ENCODE measurements at regions not wholly inside any gene's neighbourhood (a gene's known extent, or its start where the extent isn't known, plus 50 kb on each side); places are given as distances from the start of the nearest gene placed in this dataset.
A peak's percentile ranks its signal among the peaks of the same experiment; 100 is the strongest.

- no peak for DNase-seq (ENCODE audit: low spot score, unreplicated experiment)
- peak; percentile 9 for TF ChIP-seq CTCF (IDR thresholded peaks at IDR 0.05; ENCODE audit: unreplicated experiment)
These were observed 450.1 kb downstream of the METTL4 start for GRCh38 chr18:2121224-2121623.

DNA sequence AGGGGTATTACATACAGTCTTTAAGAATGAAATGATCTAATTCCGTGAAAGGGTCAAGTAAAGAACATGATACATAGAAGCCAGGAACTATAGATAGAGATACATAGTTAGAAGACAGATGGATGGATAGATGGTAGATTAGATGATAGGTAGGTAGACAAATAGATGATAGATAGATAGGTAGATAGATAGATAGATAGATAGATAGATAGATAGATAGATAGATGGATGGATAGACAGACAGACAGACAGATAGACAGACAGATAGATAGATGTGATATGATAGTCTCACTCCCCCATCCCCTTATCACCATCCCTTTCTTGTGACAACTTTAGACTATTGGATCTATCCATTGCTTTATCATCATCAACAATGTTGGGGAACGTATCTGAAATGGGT lies 448.2 kb downstream of the METTL4 start:
- no peaks in the 10 kb centered on the region for H3K4me1 Mint-ChIP-seq (ENCODE audit: low read depth)
- no peaks in the 10 kb centered on the region for H3K9me3 Mint-ChIP-seq (ENCODE audit: low read depth)

More at GRCh38 chr18:2121224-2121623, 450.1 kb downstream of the METTL4 start:
- H3K36me3 Mint-ChIP-seq (ENCODE audit: insufficient read depth), result no peaks in the 10 kb centered on the region
- H3K27me3 Mint-ChIP-seq, result no peaks in the 10 kb centered on the region
- H3K4me3 Mint-ChIP-seq (ENCODE audit: low read depth), result no peak overlapping the region
- H3K4me1 Mint-ChIP-seq (ENCODE audit: low read depth), result no peaks in the 10 kb centered on the region
- no peaks in the 10 kb centered on the region for H3K9me3 Mint-ChIP-seq (ENCODE audit: low read depth)
- no peak overlapping the region for H3K27ac Mint-ChIP-seq

GRCh38 chr18:2134364-2134763 lies 436.9 kb downstream of the METTL4 start:
- no peak overlapping the region for H3K27ac Mint-ChIP-seq
- no peaks in the 10 kb centered on the region for H3K36me3 Mint-ChIP-seq (ENCODE audit: insufficient read depth)
- peaks cover 2% of the 10 kb centered on the region for H3K4me1 Mint-ChIP-seq (ENCODE audit: low read depth)
- DNase-seq (ENCODE audit: low spot score, unreplicated experiment), result no peak
- H3K4me3 Mint-ChIP-seq (ENCODE audit: low read depth), result no peak overlapping the region
- no peaks in the 10 kb centered on the region for H3K27me3 Mint-ChIP-seq
- H3K9me3 Mint-ChIP-seq (ENCODE audit: low read depth), result no peaks in the 10 kb centered on the region
- peak; percentile 41 for TF ChIP-seq CTCF (IDR thresholded peaks at IDR 0.05; ENCODE audit: unreplicated experiment)

More for the DNA sequence above, 448.2 kb downstream of the METTL4 start:
- H3K4me3 Mint-ChIP-seq (ENCODE audit: low read depth), result no peak overlapping the region
- peaks cover 3% of the 10 kb centered on the region for H3K27me3 Mint-ChIP-seq
- TF ChIP-seq CTCF (IDR thresholded peaks at IDR 0.05; ENCODE audit: unreplicated experiment), result no peak
- no peak overlapping the region for H3K27ac Mint-ChIP-seq
- H3K36me3 Mint-ChIP-seq (ENCODE audit: insufficient read depth), result no peaks in the 10 kb centered on the region
- no peak for DNase-seq (ENCODE audit: low spot score, unreplicated experiment)

GRCh38 chr18:2135309-2135708 lies 436.0 kb downstream of the METTL4 start:
- H3K4me1 Mint-ChIP-seq (ENCODE audit: low read depth), result peaks cover 2% of the 10 kb centered on the region
- no peaks in the 10 kb centered on the region for H3K36me3 Mint-ChIP-seq (ENCODE audit: insufficient read depth)
- no peak overlapping the region for H3K4me3 Mint-ChIP-seq (ENCODE audit: low read depth)
- H3K27ac Mint-ChIP-seq, result peak overlapping the region; percentile 50
- no peak for DNase-seq (ENCODE audit: low spot score, unreplicated experiment)
- H3K27me3 Mint-ChIP-seq, result no peaks in the 10 kb centered on the region
- no peaks in the 10 kb centered on the region for H3K9me3 Mint-ChIP-seq (ENCODE audit: low read depth)
- no peak for TF ChIP-seq CTCF (IDR thresholded peaks at IDR 0.05; ENCODE audit: unreplicated experiment)

- Mint-ChIP-seq H3K4me3 (ENCODE audit: low read depth) (no peak overlapping the region), H3K4me1 (ENCODE audit: low read depth) (peaks cover 2% of the 10 kb centered on the region), H3K9me3 (ENCODE audit: low read depth) (no peaks in the 10 kb centered on the region), H3K27me3 (peaks cover 3% of the 10 kb centered on the region), H3K27ac (no peak overlapping the region), H3K36me3 (ENCODE audit: insufficient read depth) (no peaks in the 10 kb centered on the region)
- no peak for TF ChIP-seq CTCF (IDR thresholded peaks at IDR 0.05; ENCODE audit: unreplicated experiment)
- DNase-seq (ENCODE audit: low spot score, unreplicated experiment), result no peak
These were observed 432.8 kb downstream of the METTL4 start for GRCh38 chr18:2138552-2138951.
